Activated CD4-positive, alpha-beta T cell treated with anti-CD3 and anti-CD28 coated beads, Interleukin-2, Interleukin-4, amounts not matched to agents 100 ng/mL and 50 ng/mL, durations not matched to agents 16 hours and 8 hours (primary cell): ENCODE measurements at regions not wholly inside any gene's neighbourhood (a gene's known extent, or its start where the extent isn't known, plus 50 kb on each side); places are given as distances from the start of the nearest gene placed in this dataset.
"Not testable (repeated sequence)": the region's sequence is repeated elsewhere in the genome, so short reads cannot be mapped to it uniquely, and the experiment has no call there.

ENCODE experiments used
- DNase-seq: peaks from one replicate; pipeline ENCODE4 v3.0.0-alpha.2; 2020; ENCODE audit warnings: low spot score

DNA sequence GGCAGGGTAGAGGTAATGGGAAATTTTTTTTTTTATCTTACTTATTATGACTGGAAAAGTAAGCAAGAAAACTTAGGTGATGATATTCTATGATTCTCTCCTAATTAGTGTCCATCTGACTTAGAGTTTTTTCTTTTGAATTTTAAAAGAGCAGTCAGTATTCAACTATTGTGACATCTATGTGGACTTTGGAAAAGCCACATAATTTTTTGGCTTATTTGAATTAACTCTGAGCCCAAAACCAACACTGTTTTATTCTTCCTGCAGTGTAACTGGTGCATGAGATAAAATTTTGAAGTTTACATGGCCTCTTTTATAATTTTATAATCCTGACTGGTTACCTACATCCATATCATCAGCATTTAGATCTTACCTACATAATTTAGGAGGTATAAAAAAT lies 619.7 kb downstream of the EPM2A start:
- DNase-seq = no peak

GRCh38 chr6:145116591-145117178 lies 618.6 kb downstream of the EPM2A start:
- no peak for DNase-seq

DNA sequence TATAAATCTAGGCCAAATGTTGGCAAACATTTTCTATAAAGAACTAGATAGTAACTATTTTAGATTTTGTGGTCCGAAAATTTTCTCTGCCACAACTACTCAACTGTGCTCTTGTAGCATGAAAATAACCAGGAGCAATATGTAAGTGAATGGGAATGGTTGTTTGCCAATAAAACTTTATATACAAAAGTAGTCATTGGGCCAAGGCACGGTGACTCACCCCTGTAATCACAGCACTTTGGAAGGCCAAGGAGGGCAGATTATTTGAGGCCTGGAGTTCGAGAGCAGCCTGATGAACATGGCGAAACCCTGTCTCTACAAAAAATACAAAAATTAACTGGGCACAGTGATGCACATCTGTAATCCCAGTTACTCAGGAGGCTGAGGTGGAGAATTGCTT lies 617.1 kb downstream of the EPM2A start:
- DNase-seq = no peak

DNA sequence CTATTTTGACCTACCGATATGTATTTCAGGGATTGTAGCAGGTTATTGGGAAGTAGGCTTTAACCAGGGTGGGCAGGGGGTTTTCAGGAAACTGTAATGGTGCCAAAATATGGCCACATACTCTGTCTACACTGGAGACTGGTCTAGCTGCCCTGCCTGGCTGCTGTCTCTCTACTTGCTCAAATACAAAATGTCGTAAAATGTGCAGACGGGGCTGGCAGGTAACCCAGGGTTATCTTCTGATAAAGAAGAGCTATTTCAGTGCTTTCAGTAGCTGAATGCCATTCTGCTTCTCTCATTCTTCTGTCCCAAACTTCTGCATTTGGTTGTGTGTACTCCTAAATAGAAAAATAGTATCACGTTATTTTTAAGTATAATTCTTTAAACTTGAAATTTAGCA lies 616.2 kb downstream of the EPM2A start:
- no peak for DNase-seq

DNA sequence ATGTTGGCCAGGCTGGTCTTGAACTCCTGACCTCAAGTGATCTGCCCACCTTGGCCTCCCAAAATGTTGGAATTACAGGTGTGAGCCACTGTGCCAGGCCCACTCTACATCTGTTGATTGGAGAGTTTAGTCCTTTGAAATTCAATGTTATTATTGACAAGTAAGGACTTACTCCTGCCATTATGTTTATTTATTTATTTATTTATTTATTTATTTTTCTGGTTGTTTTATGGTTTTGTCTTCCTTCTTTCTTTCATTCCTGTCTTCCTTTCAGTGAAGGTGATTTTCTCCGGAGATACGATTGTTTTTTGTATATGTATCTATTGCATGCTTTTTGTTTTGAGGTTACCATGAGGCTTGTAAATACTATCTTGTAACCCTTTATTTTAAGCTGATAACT lies 602.6 kb downstream of the EPM2A start:
- no peak for DNase-seq

- DNase-seq = no peak
Measured at GRCh38 chr6:145135702-145136101, 599.6 kb downstream of the EPM2A start.

- no peak for DNase-seq
Measured at GRCh38 chr6:145137425-145137824, 597.9 kb downstream of the EPM2A start.

GRCh38 chr6:145138469-145139139 lies 596.7 kb downstream of the EPM2A start:
- no peak for DNase-seq

- DNase-seq = no peak
Measured at GRCh38 chr6:145139140-145139850, 596.0 kb downstream of the EPM2A start.

- no peak for DNase-seq
Measured at GRCh38 chr6:145139895-145140294, 595.4 kb downstream of the EPM2A start.

GRCh38 chr6:145141572-145141971 lies 593.7 kb downstream of the EPM2A start:
- DNase-seq = no peak

GRCh38 chr6:145142958-145143357 lies 592.4 kb downstream of the EPM2A start:
- DNase-seq = no peak

DNA sequence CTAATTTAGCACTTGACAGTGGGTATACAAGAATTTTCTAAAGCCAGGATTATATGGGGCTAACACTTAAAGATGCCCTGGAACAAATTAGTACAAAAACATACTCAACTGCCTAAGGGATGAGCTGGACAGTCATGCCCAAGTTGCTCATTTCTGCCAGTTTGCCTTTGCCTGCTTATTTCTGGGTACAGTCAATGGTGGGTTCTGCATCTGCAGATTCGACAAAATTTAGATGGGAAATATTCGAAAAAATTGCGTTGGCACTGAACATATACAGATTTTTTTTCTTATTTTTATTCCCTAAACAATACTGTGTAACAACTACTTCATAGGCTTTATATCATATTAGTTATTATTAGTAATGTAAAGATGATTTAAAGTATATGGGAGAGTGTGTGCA lies 591.9 kb downstream of the EPM2A start:
- no peak for DNase-seq

- no peak for DNase-seq
Measured at GRCh38 chr6:145147559-145147958, 587.8 kb downstream of the EPM2A start.

DNA sequence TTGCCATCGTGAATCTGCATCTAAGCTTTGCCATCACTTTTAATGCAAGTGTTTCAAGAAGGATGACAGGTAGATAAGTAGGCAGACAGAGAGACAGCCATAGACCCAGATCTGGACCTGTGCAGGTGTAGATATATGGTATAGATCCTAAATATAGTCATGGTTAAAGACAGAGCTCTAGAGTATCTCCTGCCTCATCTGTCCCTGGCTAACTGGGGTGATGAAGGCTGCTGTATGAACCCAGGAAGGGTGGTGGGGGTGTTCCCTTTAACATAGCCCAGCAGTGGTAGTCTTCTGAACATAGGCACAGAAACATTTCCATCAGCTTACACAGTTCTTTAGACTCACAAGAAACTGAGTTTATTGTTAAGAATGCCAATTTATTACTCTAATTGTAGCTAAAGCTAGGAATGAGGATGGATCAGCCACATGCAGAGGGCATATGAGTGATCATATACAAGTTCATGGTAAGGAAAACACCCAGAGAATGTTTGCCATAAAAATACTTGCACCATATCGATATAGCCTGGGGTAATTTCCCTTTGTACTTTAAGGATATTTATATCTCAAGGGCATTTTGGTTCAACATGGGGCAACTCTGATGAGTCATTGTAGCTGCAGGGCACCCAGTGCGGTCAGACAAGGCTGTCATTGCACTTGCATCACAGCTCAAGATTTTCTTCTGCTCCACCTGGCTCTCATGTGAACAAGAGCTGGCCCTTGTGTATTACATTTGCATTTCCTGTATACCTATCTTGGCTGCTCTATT lies 587.2 kb downstream of the EPM2A start:
- no peak for DNase-seq

- no peak for DNase-seq
Measured at GRCh38 chr6:145148776-145149175, 586.5 kb downstream of the EPM2A start.

DNA sequence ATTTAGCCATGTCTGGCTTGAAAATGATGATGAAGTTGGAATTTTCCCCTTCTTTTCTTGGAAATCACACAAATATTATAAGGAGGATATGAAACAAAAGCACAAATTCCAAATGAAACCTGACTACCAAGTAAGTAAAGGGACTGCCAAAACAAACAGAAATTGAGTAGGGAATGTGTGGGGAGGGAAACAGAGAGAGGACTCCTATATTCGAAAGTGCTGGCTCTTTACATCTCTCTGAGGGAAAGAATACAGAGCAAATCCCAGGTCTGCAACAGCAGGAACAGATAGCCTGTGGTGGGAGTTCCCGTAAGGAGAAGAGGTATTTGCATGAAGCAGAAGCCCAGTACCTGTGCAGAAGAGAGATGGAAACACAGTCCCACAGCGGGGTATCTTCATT lies 583.7 kb downstream of the EPM2A start:
- no peak for DNase-seq

- no peak for DNase-seq
Measured at GRCh38 chr6:145153495-145153894, 581.8 kb downstream of the EPM2A start.

GRCh38 chr6:145155411-145155810 lies 579.9 kb downstream of the EPM2A start:
- DNase-seq = no peak

GRCh38 chr6:145155873-145156782 lies 579.2 kb downstream of the EPM2A start:
- no peak for DNase-seq

DNA sequence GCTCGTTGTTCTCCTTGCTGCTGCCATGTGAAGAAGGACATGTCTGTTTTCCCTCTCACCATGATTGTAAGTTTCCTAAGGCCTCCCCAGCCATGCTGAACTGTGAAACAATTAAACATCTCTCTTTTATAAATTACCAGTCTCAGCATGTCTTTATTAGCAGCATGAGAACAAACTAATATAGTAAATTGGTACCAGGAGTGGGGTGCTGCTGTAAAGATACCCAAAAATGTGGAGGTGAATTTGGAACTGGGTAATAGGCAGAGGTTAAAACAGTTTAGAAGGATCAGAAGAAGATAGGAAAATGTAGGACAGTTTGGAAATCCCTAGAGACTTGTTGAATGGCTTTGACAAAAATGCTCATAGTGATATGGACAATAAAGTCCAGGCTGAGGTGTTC lies 576.7 kb downstream of the EPM2A start:
- not testable (repeated sequence) for DNase-seq

- no peak for DNase-seq
Measured at GRCh38 chr6:145159921-145160320, 575.4 kb downstream of the EPM2A start.
